ENCODE measurements at regions not wholly inside any gene's neighbourhood (a gene's known extent, or its start where the extent isn't known, plus 50 kb on each side); places are given as distances from the start of the nearest gene placed in this dataset.
"Not testable (repeated sequence)": the region's sequence is repeated elsewhere in the genome, so short reads cannot be mapped to it uniquely, and the experiment has no call there.

- DNase-seq = peak; percentile 42
Measured at GRCh38 chr16:27639561-27640276, 89.8 kb downstream of the KATNIP start.

- DNase-seq = no peak
Measured at GRCh38 chr16:27640277-27640600, 90.3 kb downstream of the KATNIP start.

- DNase-seq = no peak
Measured at GRCh38 chr16:27641260-27641659, 91.3 kb downstream of the KATNIP start.

GRCh38 chr16:27641734-27642415 lies 91.9 kb downstream of the KATNIP start:
- DNase-seq = not testable (repeated sequence)

- DNase-seq = no peak
Measured at GRCh38 chr16:27642756-27643155, 92.8 kb downstream of the KATNIP start.

GRCh38 chr16:27644165-27644564 lies 94.2 kb downstream of the KATNIP start:
- DNase-seq = no peak

- no peak for DNase-seq
Measured at GRCh38 chr16:27645396-27645795, 95.5 kb downstream of the KATNIP start.

- no peak for DNase-seq
Measured at GRCh38 chr16:27646806-27647205, 96.9 kb downstream of the KATNIP start.

GRCh38 chr16:27649021-27649420 lies 99.1 kb downstream of the KATNIP start:
- no peak for DNase-seq

GRCh38 chr16:27650073-27650701 lies 100.2 kb downstream of the KATNIP start:
- no peak for DNase-seq

- no peak for DNase-seq
Measured at GRCh38 chr16:27651301-27651700, 101.4 kb downstream of the KATNIP start.

GRCh38 chr16:27657811-27658210 lies 107.9 kb downstream of the KATNIP start:
- DNase-seq = no peak

GRCh38 chr16:27660507-27660906 lies 110.6 kb downstream of the KATNIP start:
- DNase-seq = no peak

- not testable (repeated sequence) for DNase-seq
Measured at GRCh38 chr16:27663235-27663634, 113.3 kb downstream of the KATNIP start.

- DNase-seq = no peak
Measured at GRCh38 chr16:27665881-27666280, 115.9 kb downstream of the KATNIP start.

- no peak for DNase-seq
Measured at GRCh38 chr16:27670071-27670810, 120.3 kb downstream of the KATNIP start.

- no peak for DNase-seq
Measured at GRCh38 chr16:27671410-27671809, 121.5 kb downstream of the KATNIP start.

GRCh38 chr16:27676839-27677238 lies 126.9 kb downstream of the KATNIP start:
- no peak for DNase-seq

- no peak for DNase-seq
Measured at GRCh38 chr16:27677263-27677662, 127.3 kb downstream of the KATNIP start.

- DNase-seq = no peak
Measured at GRCh38 chr16:27678955-27679354, 129.0 kb downstream of the KATNIP start.

- DNase-seq = no peak
Measured at GRCh38 chr16:27679899-27680298, 130.0 kb downstream of the KATNIP start.

- DNase-seq = no peak
Measured at GRCh38 chr16:27681681-27682080, 131.7 kb downstream of the KATNIP start.

GRCh38 chr16:27684047-27684446 lies 134.1 kb downstream of the KATNIP start:
- DNase-seq = no peak

GRCh38 chr16:27685807-27686206 lies 135.9 kb downstream of the KATNIP start:
- no peak for DNase-seq

Measured in femur (tissue), 1 donor.